Adrenal gland (tissue), 9 donors: ENCODE measurements at regions not wholly inside any gene's neighbourhood (a gene's known extent, or its start where the extent isn't known, plus 50 kb on each side); places are given as distances from the start of the nearest gene placed in this dataset.

ENCODE experiments used
- DNase-seq, 7 donors: peaks; one replicate each; pipeline ENCODE4 v3.0.0-alpha.2; 2019 to 2020
- H3K27ac ChIP-seq, 5 donors: fragments of 200-600 bp; sonication (generic) in 4 of 5; 1 replicate in 3 of 5; 2 replicates in 2 of 5; pipeline versions ENCODE4 v1.5.1 to v1.8.0; 2016 to 2020; ENCODE audit warnings: mild to moderate bottlenecking in 1 of 5
- H3K27me3 ChIP-seq: fragments of 200-600 bp; 2 replicates; pipeline ENCODE4 v1.8.0; 2021
- H3K36me3 ChIP-seq, 2 donors: fragments of 200-600 bp; replicated peaks in 1 of 2; 1 replicate in 1 of 2; 2 replicates in 1 of 2; pipeline versions ENCODE4 v1.5.1 to v1.8.0; 2018 to 2022
- H3K4me1 ChIP-seq, 2 donors: fragments of 200-600 bp; replicated peaks in 1 of 2; 1 replicate in 1 of 2; 2 replicates in 1 of 2; pipeline versions ENCODE4 v1.5.1 to v1.8.0; 2018 to 2021
- H3K4me3 ChIP-seq, 4 donors: fragments of 200-600 bp; sonication (generic) in 3 of 4; one replicate each; pipeline ENCODE4 v1.5.1; 2016 to 2018
- H3K9me3 ChIP-seq, 3 donors: fragments of 200-600 bp; sonication (generic) in 1 of 3; replicated peaks in 1 of 3; 1 replicate in 2 of 3; 2 replicates in 1 of 3; pipeline versions ENCODE4 v1.5.1 to v1.8.0; 2016 to 2021
- POLR2A ChIP-seq, 2 donors: fragments of 450-650 bp; IDR thresholded peaks; one replicate each; pipeline ENCODE4 v1.6.1; 2017; ENCODE audit warnings: antibody characterized with exemption in 2 of 2, mild to moderate bottlenecking in 2 of 2, moderate library complexity in 1 of 2
- WGBS, 4 donors: extraction: QIAGEN DNeasy Blood & Tissue Kit in 2 of 4; methylation state at CpG; one replicate each; pipeline versions ENCODE4 v1.1.5 to v1.1.7; 2013 to 2017; 5-methylcytosine and 5-hydroxymethylcytosine counted together
- intact Hi-C, 2 donors: fragments of 100-400 bp; cut with DNase I; formaldehyde crosslinking; loops; one replicate each; pipeline versions ENCODE4 v1.14.1 to v1.15.0; 2022 to 2023
- TF ChIP-seq, protein P1 (sequence below), 6 experiments: fragments of 450-650 bp in 4 of 6; fragments of 200-600 bp in 2 of 6; sonication (generic) in 1 of 6; IDR thresholded peaks; 1 replicate in 5 of 6; 2 replicates in 1 of 6; pipeline versions ENCODE4 v1.5.1 to v1.8.0; 2016 to 2021; ENCODE audit warnings: antibody characterized with exemption in 6 of 6, mild to moderate bottlenecking in 2 of 6, moderate library complexity in 1 of 6
- donor health status: healthy with polysubstance abuse.
- donor health status: Bipolar disorder and iron deficiency.
- donor health status: DM: yes; HTN: yes; CAD: no.
- donor health status: DM: no; HTN: no; CAD: no.
- donor health status: DM: no; HTN: no; CAD: no.

DNA sequence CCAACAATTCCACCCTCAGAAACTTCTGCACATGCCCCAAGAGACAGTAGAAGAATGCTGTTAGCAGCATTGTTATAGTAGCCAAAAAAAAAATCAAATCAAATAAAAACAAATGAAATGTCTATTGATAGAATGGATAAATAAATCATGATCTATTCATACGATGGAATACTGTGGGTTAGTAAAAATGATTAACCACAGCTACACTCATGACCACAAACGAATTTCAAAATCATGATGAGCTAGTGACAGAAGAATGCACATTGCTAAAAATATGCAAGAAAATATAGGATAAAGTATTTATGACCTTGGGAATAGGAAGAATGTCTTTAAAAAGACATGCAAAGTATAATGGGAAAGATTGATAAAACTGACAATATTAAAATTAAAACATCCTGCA, 57.5 kb upstream of the ACAN start:
- peaks cover 16% of the 10 kb centered on the region for H3K27me3 ChIP-seq
- H3K27ac ChIP-seq: no peak overlapping the region
- DNase-seq: no peak
- H3K4me3 ChIP-seq: no peak overlapping the region
- H3K36me3 ChIP-seq: no peaks in the 10 kb centered on the region
- H3K9me3 ChIP-seq: no peaks in the 10 kb centered on the region
- intact Hi-C loops: no loop called here
- no peaks in the 10 kb centered on the region for H3K4me1 ChIP-seq
- 22 to 34% (median 27%) methylated on average over 2 of the region's 2 CpGs for WGBS, 4 donors
- TF ChIP-seq, protein P1, sequence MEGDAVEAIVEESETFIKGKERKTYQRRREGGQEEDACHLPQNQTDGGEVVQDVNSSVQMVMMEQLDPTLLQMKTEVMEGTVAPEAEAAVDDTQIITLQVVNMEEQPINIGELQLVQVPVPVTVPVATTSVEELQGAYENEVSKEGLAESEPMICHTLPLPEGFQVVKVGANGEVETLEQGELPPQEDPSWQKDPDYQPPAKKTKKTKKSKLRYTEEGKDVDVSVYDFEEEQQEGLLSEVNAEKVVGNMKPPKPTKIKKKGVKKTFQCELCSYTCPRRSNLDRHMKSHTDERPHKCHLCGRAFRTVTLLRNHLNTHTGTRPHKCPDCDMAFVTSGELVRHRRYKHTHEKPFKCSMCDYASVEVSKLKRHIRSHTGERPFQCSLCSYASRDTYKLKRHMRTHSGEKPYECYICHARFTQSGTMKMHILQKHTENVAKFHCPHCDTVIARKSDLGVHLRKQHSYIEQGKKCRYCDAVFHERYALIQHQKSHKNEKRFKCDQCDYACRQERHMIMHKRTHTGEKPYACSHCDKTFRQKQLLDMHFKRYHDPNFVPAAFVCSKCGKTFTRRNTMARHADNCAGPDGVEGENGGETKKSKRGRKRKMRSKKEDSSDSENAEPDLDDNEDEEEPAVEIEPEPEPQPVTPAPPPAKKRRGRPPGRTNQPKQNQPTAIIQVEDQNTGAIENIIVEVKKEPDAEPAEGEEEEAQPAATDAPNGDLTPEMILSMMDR (IDR thresholded peaks at IDR 0.05): no peak
- TF ChIP-seq POLR2A (IDR thresholded peaks at IDR 0.05): no peak

DNA sequence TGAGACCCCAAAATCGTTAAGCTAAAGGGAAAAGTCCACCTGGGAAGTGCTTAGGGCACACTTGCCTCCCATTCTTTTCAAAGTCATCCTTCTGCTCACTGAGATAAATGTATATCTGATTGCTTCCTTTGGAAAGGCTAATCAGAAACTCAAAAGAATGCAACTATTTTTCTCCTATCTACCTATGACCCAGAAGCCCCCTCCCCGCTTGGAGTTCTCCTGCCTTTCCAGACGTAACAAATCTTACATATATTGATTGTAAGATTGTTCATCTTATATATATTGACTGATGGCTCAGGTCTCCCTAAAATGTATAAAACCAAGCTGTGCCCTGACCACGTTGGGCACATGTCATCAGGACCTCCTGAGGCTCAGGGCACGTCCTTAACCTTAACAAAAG, 56.8 kb upstream of the ACAN start:
- DNase-seq: no peak

DNA sequence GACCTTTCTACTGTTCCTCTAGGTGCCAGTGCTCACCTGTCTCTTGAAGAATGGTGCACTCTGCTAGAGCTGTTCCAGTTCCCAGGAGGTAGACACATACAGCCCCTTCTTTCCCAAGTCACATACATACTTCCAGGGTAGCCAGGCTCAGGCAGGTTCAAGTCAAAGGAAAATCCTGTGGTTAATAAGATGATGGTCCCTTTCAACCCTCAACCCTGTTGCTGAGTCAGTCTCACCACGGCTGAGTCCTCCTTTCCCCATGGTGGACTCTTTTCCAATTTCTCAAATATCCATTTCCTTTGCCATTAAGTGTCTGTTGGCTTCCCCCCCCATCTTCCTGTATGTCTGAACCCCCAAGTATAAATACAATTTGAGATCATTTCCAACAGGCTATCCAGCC, 56.1 kb upstream of the ACAN start:
- intact Hi-C loops: no loop called here
- H3K4me3 ChIP-seq: no peak overlapping the region
- no peaks in the 10 kb centered on the region for H3K36me3 ChIP-seq
- H3K4me1 ChIP-seq: no peaks in the 10 kb centered on the region
- no peak for DNase-seq
- H3K27ac ChIP-seq: no peak overlapping the region
- 63 to 86% (median 69%) methylated on average over 1 of the region's 1 CpG for WGBS, 4 donors
- no peak for TF ChIP-seq POLR2A (IDR thresholded peaks at IDR 0.05)
- H3K9me3 ChIP-seq: no peaks in the 10 kb centered on the region
- H3K27me3 ChIP-seq: peaks cover 9% of the 10 kb centered on the region

More for the DNA sequence above, 56.8 kb upstream of the ACAN start:
- Histone ChIP-seq H3K9me3 (no peaks in the 10 kb centered on the region), H3K36me3 (no peaks in the 10 kb centered on the region), H3K27ac (no peak overlapping the region), H3K4me1 (no peaks in the 10 kb centered on the region), H3K27me3 (peaks cover 16% of the 10 kb centered on the region), H3K4me3 (no peak overlapping the region)
- 50 to 70% (median 59%) methylated on average over 5 of the region's 5 CpGs for WGBS, 4 donors
- TF ChIP-seq, protein P1 (IDR thresholded peaks at IDR 0.05): no peak
- no peak for TF ChIP-seq POLR2A (IDR thresholded peaks at IDR 0.05)
- intact Hi-C loops: no loop called here

DNA sequence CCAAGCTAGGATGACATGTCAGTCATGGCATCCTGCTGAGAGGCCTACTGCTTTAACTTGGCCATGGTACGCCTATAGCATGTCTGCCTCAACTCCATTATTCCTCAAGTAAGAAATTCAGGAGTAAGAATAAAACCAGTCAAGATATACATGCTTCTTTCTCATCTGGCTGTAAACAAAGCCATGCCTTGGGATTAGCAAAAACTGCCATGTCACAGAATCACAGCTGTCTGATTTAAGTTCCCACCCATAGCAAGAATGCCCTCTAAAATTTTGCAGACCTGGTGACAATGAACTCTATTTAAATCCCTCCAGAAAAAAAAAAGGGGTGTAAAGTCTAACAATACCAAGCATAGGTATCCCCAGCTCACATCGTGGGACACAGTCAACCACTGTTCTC, 55.6 kb upstream of the ACAN start:
- peaks cover 4% of the 10 kb centered on the region for H3K27me3 ChIP-seq
- H3K4me3 ChIP-seq: no peak overlapping the region
- TF ChIP-seq POLR2A (IDR thresholded peaks at IDR 0.05): no peak
- TF ChIP-seq, protein P1 (IDR thresholded peaks at IDR 0.05): no peak
- H3K27ac ChIP-seq: no peak overlapping the region
- intact Hi-C loops: no loop called here
- H3K4me1 ChIP-seq: no peaks in the 10 kb centered on the region
- H3K36me3 ChIP-seq: no peaks in the 10 kb centered on the region
- no peaks in the 10 kb centered on the region for H3K9me3 ChIP-seq
- DNase-seq: no peak
- WGBS, 4 donors: 70 to 80% (median 74%) methylated on average over 2 of the region's 2 CpGs

DNA sequence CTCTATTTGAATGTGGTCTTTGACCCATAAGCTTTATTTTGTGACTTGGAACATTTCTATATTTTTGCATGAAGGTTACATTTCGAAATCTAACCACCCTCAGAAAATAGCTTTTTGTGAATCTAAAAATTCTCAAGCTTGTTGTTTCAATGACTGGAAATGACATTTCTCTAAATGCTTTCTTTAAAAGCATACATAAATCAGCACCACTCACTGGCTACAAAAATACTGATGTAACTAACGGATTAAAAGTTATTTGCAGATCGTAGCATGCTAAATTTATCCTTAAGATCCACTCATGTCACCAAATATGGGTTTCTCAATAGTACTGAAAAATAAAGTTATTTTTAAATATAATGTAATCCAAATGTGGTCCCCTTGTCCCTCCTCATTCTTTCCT, 55.2 kb upstream of the ACAN start:
- H3K4me3 ChIP-seq: no peak overlapping the region
- no peaks in the 10 kb centered on the region for H3K36me3 ChIP-seq
- 56 to 61% (median 58%) methylated on average over 3 of the region's 3 CpGs for WGBS, 4 donors
- intact Hi-C loops: no loop called here
- H3K9me3 ChIP-seq: no peaks in the 10 kb centered on the region
- no peak for DNase-seq
- H3K27ac ChIP-seq: no peak overlapping the region
- H3K4me1 ChIP-seq: no peaks in the 10 kb centered on the region
- H3K27me3 ChIP-seq: peaks cover 4% of the 10 kb centered on the region
- TF ChIP-seq, protein P1 (IDR thresholded peaks at IDR 0.05): no peak
- TF ChIP-seq POLR2A (IDR thresholded peaks at IDR 0.05): no peak
